DMS 273 treated with DMSO at 0.1 percent for 48 hours (cell line): ENCODE measurements at regions not wholly inside any gene's neighbourhood (a gene's known extent, or its start where the extent isn't known, plus 50 kb on each side); places are given as distances from the start of the nearest gene placed in this dataset.
A peak's percentile ranks its signal among the peaks of the same experiment; 100 is the strongest.

Experiments used
- DNase-seq: peaks from one replicate; lab custom pipeline; 2025; lab: John Stamatoyannopoulos, UW

DNA sequence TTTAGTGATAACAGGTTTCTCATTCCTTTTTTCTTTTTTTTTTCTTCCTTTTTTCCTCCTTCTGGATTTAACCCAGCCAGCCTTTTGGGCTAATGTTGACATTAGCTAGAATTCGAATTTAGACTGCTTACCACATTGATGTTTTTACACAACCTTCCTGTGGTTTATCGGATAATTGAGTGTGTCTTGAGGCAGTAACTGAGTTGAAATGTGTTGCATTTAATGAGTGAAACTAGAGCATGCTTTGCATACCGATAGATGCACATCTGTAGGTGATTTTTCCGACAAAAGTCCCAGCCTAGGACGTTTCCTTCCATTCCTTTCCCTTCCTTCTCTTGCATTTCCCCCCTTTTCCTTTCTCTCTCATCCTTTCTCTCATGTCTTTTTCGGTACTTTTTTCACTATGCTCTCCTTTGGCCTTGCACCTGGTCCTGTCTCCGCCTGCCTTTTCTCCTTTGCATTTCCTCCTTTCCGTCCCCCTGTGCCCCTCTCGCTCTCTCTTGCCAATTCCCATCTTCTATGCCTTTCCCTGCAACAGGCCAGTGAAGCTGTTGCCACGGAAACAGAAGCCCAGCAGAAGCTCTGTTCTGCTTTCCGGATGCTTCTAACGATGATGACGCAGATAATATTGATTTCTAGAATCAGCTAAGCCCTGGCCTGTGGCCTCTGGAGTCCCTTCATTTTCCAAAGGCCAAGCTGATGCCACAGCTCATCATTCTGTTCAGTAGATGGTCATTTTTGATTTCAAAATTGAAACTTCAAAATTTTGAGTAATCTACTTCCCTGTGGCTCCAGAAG is 76.1 kb downstream of the SLC25A47 start:
- no peak for DNase-seq

DNA sequence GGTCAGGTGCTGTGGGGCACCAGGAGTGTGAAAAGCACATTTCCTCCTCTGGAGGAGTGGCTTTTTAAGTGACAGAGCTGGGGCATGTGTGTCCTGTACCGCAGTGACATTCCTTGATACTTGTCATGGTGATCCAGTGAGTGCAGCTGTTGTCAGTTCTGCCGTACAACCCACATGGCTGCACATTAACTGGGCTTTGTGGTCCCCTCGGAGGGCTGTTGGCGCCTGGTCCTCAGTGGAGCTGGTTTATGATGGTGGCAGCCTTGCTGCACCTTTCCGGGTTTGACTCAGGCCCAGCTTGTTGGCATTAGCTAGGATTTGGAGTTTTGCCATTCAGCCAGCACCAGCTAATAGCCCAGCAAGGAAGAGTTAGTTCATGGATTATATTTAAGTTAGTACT is 77.0 kb downstream of the SLC25A47 start:
- DNase-seq, result no peak

DNA sequence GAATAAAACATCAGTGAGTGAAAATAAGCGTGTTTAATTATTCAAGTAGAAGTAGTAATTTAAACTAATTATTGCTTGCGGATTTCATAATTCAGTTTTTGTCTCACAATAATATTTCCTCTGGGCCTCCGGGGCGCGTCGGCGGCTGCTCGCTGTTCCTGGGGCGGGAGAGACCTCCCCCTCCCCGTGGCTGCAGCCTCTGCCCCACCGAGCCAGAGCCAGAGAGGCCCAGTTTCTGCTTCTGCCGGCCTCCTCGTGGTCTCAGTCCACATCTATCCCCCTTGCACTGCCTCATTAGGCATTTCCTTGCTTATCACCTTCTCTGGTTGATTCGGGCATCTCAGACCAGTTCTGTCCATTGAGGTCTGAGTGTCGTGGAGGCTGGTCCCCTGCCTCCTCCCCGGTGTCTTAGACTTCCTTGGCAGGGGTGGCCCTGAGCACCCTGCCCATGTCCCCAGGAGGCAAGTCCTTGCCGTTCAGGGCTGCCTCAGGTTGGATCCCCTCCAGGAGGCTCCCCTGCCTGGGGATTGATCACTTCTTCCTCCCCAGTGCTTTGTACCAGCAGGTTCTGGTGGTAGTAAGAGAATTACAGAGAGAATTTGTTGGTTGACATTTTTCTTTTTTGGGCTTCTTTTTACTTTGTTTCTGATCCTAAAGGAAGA is 78.0 kb downstream of the SLC25A47 start:
- no peak for DNase-seq

DNA sequence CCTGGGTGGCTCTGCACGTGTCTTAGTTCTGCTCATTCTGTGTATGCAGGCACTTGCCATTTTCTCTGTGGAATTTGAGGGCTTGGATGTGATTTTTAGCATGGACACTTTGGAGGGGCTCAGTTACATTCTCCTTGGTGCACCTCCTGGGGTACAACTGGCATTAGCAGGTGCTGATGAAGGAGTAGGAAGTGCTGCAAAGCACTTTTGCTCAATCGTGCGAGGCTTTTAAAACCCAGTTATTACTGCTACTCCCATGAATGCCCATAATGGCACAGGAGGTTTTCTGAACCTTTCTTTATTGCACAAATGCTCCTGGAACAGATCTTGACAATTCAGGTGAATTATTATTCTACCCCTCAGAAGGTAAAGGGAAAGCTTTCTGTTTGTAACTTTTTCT is 78.7 kb downstream of the SLC25A47 start:
- DNase-seq, result no peak

DNA sequence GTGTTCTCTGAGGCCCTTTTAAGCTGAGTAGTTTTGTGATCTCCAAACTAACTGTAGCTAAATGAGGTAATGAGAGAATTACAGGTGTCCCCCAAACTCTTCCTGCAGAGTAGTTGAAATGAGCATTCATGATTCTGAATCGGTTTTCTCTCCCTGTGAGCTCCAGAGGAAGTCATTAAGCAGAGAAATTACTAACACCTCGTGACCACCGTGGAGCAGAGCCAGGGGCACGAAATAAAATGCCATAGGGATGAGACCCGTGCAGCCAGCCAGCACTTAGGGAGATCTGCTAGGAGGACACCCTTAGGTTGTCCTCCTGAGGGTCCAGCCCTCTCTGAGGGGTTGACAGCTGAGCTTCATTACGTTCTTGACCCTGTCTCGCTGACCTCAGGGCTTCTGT is 79.5 kb downstream of the SLC25A47 start:
- DNase-seq, result no peak

DNA sequence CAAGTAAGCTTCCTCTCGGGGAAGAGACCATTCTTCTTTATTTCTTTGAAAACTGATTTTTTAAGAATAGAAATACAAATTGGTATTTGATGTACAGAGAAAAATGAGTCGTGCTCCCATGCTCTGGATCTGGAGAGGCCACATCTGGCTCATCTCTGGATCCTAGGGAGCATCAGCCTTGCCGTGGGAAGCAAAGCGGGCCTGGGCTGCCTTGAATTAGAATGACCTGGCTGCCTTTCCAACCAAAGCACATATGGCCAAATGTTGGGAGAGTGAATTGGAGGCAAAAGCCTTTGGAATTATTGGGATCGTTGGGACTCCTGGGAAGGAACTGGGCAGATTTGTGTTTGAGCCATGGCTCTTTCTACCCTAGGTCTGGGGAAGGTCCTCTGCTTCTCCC is 80.0 kb downstream of the SLC25A47 start:
- no peak for DNase-seq

DNA sequence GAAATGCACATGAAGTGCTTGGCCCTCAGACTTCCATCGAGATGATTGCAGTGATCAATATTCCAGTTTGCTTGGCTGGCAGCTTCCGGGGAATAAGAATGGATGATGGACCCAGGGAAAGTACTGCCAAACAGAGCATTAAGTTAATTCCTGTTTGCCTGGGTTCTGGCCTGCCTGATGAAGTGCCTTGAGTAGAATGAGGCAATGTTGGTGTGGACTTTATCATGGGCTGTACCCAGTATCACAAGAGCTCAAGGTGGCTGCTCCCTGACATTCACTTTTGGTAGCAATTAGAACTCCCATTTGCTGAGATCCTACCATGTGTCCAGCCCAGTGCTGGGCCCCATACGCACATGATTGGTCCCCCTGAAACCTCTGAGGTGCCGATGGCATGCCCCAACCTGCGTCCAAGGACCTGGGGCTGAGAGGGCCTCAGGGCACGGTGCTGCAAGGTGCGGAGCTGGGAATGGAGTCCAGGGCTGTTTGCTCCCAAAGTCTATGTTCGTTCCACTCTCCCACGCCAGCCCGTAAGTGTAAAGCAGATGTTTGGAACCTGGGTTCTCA is 80.7 kb downstream of the SLC25A47 start:
- DNase-seq, result no peak

DNA sequence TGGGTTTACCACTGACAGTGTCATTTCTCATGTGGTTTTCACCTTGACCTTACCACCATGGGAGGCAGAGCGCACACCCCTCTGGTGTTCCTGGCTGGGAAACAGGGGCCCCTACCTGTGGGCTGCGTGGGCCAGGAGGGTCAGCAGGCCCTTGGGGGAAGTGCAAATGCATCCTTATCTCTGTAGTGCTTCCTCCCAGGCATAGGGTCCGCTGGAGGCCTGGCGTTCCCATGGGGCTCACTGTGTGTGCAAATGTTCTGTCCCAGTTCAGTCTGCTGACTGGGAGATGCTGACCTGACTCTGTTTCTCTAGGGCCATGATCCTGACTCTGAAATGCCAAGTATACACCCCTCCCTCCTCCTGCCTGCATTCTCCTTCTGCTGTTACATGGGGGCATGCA is 81.3 kb downstream of the SLC25A47 start:
- DNase-seq, result no peak

DNA sequence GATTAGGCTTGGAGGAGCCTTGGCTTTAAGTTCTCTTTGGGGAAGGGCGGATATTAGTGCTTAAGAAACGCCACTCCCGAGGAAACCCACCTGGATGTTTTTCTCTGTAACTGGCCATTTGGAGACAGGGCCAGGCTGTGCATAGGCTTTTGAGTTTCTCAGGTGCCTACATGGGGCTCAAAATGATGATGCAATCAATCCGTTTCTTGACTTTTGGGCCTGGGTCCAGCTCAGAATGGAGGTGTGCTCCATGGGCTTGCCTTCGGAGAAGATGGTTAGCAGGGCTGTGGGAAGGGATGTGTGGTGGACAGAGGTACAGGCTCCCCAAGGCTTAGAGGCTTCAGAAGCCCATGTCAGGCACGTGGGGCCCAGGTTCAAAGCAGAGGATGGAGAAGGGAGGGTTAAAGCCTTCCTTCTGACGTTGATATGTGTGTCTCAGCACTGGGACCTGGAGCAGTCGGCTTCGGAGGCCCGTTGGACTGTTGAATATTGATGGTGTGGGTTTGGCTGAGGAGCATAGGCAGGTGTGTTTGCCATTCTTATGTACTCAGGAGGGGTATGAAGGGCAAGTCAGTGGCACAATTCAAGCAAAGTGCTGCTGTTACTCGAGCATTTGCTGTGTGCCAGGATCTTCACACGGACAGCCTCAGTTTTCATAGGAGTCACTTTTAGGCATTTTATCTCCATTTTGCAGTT is 82.8 kb downstream of the SLC25A47 start:
- DNase-seq, result no peak

DNA sequence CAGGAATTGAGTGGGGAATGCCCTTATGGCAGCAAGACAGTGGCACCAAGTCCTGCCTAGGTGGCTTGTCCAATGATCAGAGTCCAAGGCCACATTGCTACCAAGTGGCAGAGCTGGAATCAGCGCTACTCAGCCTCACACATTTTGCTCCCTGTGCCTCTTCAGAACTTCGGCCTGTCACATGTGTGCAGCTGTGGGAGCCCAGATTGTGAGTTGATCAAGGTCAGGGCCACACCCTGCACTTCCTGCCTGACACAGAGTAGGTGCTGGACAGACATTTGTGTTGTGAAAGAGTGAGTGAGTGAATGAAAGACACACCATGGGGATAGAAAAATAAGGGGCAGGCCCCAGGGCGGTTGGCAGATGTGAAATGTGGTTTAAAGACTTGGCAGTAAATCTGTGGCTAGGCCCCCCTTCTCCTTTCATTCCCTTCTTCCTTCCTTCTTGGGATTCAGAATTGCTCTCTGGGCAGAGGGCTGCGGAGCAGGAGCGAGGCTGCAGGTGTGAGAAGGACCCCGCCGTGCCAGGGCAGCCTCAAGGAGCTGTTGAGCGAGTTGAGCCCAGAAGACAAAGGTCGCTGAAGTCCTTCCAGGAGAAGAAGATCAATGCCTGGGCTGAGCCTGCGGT is 83.5 kb downstream of the SLC25A47 start:
- DNase-seq, result no peak

DNA sequence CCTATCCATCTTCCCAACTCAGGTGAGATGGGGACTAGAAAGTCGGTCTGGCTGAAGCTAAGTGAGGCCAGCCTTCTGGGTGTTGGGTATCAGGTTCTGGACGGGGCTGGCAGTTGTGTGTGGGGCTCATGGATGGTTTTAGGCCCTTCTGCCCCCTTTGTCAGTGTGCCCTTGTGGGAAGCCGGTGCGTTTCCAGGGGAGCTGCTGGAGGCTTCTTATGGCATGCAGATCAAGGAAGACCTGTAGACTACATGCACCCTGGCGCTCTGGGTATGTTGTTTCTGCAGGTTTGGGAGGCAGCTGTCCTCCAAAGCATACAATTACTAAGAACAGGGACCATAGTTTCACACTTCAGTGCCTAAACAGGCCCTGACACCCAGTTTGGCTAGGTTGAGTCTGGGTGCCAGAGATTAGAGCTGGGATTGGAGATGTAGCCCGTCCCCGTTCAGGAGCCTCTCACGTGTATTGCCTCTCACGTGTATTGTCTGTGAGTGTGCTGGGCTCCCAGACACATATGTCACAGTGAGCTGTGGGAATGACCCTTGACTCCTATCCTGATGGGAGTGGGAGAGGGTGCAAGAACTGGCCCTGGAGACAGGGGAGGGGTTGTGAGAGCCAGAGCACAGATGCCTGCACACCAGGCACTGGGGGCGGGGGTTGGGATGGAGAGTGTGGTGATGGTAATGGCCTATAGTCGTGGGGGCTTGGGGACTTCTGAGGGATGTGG is 84.4 kb downstream of the SLC25A47 start:
- DNase-seq, result no peak

DNA sequence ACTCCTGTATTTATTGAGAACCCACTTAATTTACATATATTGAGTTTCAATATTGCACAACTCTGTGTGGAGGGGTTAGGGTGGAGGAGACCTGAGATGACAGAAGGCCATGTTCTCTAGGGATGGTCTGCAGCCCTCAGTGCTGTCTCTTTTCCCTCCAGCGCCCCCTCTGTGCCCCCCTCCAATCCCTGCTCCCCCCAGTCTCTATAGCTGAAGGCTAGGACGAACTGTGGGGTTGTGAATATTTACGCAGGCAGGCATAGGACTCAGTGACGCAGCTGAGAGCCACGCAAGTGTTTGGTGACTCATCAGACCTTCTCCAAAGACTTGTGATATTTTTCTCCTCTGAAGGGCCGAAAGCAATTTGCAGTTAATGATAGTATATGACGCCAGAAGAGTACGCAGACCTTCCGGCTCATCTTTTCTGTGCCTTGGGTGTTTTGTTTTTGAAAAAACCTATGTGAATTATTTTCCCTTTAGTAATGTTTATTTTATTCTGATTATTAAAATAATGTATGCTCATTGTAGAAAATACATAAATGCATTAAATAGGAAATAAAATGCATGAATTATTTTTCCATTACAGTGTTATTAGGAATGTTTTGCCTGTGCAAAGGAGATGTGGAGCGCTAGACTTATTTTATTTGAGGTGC is 85.3 kb downstream of the SLC25A47 start:
- DNase-seq, result no peak

DNA sequence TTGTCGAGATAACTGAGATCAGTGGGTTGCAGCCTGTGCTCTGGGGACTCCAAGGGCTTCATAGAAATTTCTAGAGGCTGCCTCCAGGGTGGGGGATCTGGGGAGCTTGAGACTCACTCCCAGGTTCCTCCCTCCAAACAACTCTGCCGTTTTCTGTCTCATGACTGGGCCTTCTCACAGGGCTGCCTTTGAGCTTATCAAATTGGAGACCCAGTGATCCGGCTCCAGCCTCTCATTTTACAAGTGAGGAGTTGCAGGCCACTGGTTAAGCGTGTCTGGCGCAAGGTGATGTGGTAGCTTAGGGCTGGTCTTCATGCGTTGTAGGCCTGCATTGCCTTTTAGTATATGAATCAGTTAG is 85.8 kb downstream of the SLC25A47 start:
- DNase-seq, result no peak

DNA sequence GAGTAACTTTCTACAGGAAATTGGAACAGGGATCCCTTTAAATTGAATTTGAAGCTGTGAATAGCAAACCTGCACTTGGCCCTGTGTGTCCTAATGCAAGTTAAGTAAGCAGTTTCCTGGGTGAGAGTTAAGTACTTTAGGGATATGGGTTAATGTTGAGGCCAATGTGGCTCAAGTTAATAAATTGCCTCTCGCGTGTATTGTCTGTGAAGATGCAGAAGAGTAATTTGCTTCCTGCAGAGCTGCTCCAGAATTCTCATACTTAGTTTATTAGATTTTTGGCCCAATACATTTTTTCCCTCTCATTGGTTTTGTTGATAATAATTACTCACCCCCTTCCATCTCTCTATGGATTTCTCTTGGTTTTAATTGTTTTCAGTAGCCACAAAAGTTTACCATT is 86.5 kb downstream of the SLC25A47 start:
- no peak for DNase-seq

DNA sequence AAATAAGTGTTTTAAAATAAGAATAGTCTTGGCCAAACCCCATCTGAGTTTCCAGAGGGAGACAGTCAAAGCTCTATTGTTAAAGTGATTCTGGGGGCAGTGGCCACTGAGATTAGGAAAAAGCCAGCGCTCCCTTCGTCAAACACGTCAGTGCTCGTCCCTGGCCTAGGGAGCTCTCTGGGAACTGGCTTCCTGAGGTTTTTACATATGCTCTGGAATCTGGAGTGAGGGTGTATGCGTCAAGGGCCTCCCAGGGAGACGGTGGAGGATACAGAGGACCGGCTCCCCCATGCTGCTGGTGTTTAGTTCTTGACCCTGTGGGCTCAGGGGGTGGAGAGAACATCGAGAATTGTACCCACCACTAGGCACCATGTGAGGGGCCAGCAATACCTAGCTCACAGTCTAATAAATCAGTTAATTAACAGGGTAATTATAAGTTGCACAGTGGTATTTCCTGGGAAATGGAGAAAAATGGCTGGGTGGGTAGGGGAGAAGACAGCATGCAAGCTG is 87.0 kb downstream of the SLC25A47 start:
- DNase-seq, result no peak

DNA sequence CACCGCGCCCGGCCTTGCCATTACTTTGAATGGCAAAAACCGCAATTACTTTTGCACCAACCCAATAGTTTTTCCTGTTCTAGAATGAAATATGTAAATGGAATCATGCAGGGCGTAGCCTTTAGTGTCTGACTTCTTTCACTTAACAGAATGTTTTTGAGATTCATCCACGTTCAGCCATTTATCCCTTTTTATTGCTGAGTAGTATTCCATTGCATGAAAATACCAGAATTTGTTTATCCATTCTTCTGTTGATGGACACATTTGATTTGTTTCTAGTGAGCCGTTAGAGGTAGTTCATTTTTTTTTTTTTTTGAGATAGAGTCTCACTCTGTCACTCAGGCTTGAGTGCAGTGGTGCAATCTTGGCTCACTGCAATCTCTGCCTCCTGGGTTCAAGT is 90.6 kb downstream of the SLC25A47 start:
- no peak for DNase-seq

DNA sequence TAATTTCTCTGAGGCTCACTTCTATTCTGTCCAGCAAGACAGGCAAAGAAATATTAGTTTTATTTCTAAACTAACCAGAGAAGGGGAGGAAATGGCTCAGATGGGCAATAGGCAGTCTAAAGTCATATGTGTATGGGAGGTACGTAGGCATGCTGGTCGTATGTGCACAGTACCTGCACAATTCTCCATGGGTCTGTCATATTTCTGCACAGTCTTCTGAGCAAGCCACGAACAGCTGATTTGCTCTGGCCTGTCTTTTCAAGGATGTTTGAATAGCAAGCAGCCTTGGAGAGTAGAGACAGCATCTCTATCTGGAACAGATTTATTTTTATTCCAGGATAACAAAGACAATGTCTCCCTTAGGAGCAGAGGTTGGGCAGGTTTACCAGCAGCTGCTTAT is 92.1 kb downstream of the SLC25A47 start:
- no peak for DNase-seq

DNA sequence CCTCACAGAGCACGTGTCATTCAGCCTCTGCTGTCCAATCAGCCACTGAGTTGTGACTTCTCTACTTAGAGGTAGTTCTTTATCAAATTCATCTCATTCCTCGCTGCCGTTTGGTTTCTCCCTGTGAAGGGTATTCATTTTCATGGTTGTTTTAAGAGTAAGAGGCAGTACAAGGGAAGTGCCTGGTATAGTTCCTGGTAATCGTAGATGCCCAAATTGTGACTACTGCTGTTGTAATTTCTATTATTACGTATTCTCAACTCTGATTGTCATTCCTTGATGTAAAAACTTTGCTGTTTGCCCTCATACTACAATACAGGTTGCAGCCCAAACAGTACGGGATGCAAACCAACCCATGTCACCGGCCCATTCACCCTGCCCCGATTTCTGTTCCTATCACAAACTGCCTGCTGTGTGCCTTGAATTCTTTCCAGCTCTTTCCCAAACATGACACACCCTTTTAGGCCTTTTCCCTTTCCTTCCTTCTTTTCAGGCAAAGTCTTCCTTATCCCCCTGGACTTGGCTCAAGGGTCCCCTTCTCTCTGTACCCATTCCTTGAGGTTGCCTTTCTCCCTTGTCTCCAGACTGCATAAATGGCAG is 93.0 kb downstream of the SLC25A47 start:
- DNase-seq, result no peak

DNA sequence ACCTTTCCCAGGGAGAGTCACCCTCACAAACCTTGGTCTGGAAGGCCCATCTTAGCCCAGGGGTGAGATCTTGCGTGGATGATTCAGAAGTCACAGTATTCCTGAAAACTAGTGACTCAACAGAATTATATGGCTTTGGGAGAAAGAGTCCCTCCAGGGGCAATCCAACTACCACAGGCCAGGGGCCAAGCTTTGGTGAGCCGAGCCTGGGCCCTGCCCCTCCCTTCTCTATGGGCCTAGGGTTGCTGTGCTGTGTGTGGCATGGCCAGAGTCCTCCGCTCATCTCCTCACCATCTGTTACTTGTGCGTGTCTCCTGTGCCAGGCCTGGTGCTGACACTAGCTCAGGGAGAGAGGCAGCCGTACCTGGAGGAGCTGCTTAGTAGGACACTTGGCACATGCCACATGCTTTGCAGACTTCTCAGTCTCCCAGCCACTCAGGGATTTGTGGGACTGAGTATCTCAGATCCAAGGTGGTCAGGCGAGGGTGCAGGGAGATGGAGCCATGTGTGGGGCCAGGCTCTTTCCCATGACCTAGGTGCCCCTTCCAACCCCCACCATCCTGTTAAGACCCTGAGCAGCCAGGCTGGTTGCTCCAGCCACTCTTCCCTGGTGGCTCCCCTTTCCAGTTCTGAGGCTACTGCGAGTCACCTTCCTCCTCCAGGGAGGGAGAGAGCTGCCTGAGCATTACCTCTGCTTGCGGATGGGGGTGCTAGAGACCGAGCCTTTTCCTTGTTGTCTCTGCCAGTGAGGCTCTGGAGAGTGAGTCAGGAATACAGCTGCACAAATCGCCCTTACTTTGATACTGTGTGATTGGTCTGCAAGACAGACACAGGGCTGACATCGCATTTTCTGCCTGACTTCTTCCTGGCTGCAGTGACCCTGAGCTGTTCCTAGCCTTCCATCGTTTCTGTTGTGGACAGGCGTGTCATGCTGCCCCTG is 94.1 kb downstream of the SLC25A47 start:
- peak; percentile 75 for DNase-seq

DNA sequence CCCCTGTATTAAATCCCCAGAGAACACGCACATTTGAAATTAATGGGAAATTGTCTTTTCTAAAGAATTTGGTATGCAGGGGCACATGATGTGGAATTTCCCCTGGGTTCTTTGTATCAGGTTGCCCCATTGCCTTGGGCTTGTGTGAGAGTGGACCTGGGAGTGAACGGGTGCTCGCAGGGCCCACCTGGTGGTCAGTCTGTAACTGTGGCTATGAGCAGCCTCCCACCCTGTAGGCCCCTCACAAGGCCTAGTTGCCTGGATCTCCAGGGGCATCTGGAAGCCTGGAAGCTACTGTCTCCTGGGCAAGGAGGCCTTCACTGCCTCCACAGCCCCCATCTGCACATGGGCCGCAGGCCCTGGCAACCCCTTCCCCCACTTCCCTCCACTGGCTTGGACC is 96.7 kb downstream of the SLC25A47 start:
- DNase-seq, result no peak
